Panc1 (cell line): ENCODE measurements at regions not wholly inside any gene's neighbourhood (a gene's known extent, or its start where the extent isn't known, plus 50 kb on each side); places are given as distances from the start of the nearest gene placed in this dataset.

ENCODE experiments used
- ATAC-seq: fragments of 200-7000 bp; cut with Tn5 transposase; 2 replicates; pipeline ENCODE4 v1.9.1; 2020; ENCODE audit warnings: mild to moderate bottlenecking, moderate library complexity
- BruUV-seq: library from RNA; stranded (reverse); fragments of 400-500 nt; replicated peaks from 2 replicates; lab custom pipeline; 2021; lab: Mats Ljungman, UMichigan
- CTCF ChIA-PET: fragments of 300-600 bp; sonication (Branson Sonifier 250); formaldehyde crosslinking; loops from one replicate; lab custom pipeline; 2022; ENCODE audit warnings: antibody characterized with exemption; lab: Charles Lee
- POLR2A ChIA-PET: fragments of 300-600 bp; sonication (Branson Sonifier 250); formaldehyde crosslinking; loops from one replicate; lab custom pipeline; 2022; ENCODE audit warnings: antibody characterized with exemption; lab: Charles Lee
- DNase-seq: peaks from one replicate; pipeline ENCODE4 v3.0.0-alpha.2; 2010; ENCODE audit warnings: low read depth, low spot score
- H3K27ac ChIP-seq: 2 replicates; pipeline ENCODE4 v1.5.1; 2011; ENCODE audit warnings: mild to moderate bottlenecking, low read length, inconsistent platforms
- H3K27me3 ChIP-seq: fragments of 200-500 bp; sonication (Bioruptor generic); 2 replicates; pipeline ENCODE4 v1.6.0; 2014; ENCODE audit warnings: low read length, inconsistent platforms; ENCODE audit not compliant: control insufficient read depth, insufficient read depth
- H3K36me3 ChIP-seq: fragments of 200-500 bp; sonication (Bioruptor generic); 2 replicates; pipeline ENCODE4 v1.5.1; 2014; ENCODE audit warnings: inconsistent platforms, mild to moderate bottlenecking, low read length, moderate library complexity; ENCODE audit not compliant: control insufficient read depth, insufficient read depth
- H3K4me1 ChIP-seq: 2 replicates; pipeline ENCODE4 v1.5.1; 2011; ENCODE audit warnings: inconsistent platforms, mild to moderate bottlenecking, low read length, moderate library complexity; ENCODE audit not compliant: control insufficient read depth, insufficient read depth
- H3K4me3 ChIP-seq, 2 experiments: 2 replicates each; pipeline ENCODE4 v1.5.1; 2011 to 2012; ENCODE audit warnings: low read depth in 2 of 2, low read length in 2 of 2, mild to moderate bottlenecking in 2 of 2, inconsistent platforms in 1 of 2, moderate library complexity in 1 of 2
- H3K9me3 ChIP-seq: fragments of 200-500 bp; sonication (Bioruptor generic); 2 replicates; pipeline ENCODE4 v1.5.1; 2014; ENCODE audit warnings: low read depth, mild to moderate bottlenecking, inconsistent platforms, low read length, moderate library complexity; ENCODE audit not compliant: control insufficient read depth, insufficient read depth
- POLR2AphosphoS5 ChIP-seq: IDR thresholded peaks from 2 replicates; pipeline ENCODE4 v1.6.1; 2012; ENCODE audit warnings: mild to moderate bottlenecking, low read depth, low read length, moderate library complexity
- REST ChIP-seq, 2 experiments: IDR thresholded peaks; 2 replicates each; pipeline ENCODE4 v1.6.1; 2011 to 2012; ENCODE audit warnings: low read depth in 2 of 2, control low read depth in 1 of 2, low read length in 1 of 2, mild to moderate bottlenecking in 1 of 2, moderate library complexity in 1 of 2; ENCODE audit not compliant: insufficient read depth in 1 of 2
- SIN3A ChIP-seq: IDR thresholded peaks from 2 replicates; pipeline ENCODE4 v1.6.1; 2012; ENCODE audit warnings: low read depth, mild to moderate bottlenecking, low read length, moderate library complexity, borderline replicate concordance; ENCODE audit not compliant: insufficient read depth
- TCF7L2 ChIP-seq: IDR thresholded peaks from 2 replicates; pipeline ENCODE4 v1.6.1; 2011; ENCODE audit warnings: mild to moderate bottlenecking, low read depth, low read length, inconsistent platforms
- in situ Hi-C: cut with HindIII; loops from 2 replicates; pipeline ENCODE4 v1.10.0; 2016; ENCODE audit warnings: low sequenced_read_pairs, low pct_unique_long_range_greater_than_20kb
- intact Hi-C: fragments of 100-400 bp; cut with micrococcal nuclease; formaldehyde crosslinking; loops from one replicate; pipeline ENCODE4 v1.10.0; 2022; ENCODE audit not compliant: unreplicated experiment
- TF ChIP-seq, protein P1 (sequence below): fragments of 450-650 bp; IDR thresholded peaks from 2 replicates; pipeline ENCODE4 v1.5.1; 2017; ENCODE audit warnings: mild to moderate bottlenecking

DNA sequence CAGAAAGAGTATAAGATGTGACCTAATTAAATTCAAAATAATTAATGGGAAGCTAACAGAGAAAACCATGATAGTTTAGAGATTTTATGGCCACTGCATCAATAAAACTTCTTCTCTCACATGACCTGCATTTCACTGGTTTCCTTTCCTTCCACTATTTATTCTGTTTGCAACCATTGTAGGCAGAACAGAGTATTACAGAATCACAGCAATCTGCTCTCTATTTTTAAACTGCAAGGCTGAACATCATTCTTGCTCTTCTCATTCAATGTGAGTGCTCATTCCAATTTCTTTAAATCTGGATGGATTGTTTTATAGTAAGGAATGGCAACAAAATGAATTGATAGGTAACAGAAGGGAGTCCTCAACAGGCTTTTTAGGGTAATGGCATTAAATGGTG is 715.5 kb upstream of the RAB6C start:
- CTCF ChIA-PET = no interaction called here
- H3K27me3 ChIP-seq = no peaks in the 10 kb centered on the region
- H3K36me3 ChIP-seq = no peaks in the 10 kb centered on the region
- POLR2A ChIA-PET = no interaction called here
- no peak overlapping the region for H3K4me3 ChIP-seq
- in situ Hi-C loops = no loop called here
- no peak for ATAC-seq
- BruUV-seq = no TSS peak
- peaks cover under 1% of the 10 kb centered on the region for H3K9me3 ChIP-seq
- DNase-seq = no peak
- intact Hi-C loops = no loop called here
- H3K27ac ChIP-seq = no peak overlapping the region
- H3K4me1 ChIP-seq = no peaks in the 10 kb centered on the region
- TF ChIP-seq, protein P1, sequence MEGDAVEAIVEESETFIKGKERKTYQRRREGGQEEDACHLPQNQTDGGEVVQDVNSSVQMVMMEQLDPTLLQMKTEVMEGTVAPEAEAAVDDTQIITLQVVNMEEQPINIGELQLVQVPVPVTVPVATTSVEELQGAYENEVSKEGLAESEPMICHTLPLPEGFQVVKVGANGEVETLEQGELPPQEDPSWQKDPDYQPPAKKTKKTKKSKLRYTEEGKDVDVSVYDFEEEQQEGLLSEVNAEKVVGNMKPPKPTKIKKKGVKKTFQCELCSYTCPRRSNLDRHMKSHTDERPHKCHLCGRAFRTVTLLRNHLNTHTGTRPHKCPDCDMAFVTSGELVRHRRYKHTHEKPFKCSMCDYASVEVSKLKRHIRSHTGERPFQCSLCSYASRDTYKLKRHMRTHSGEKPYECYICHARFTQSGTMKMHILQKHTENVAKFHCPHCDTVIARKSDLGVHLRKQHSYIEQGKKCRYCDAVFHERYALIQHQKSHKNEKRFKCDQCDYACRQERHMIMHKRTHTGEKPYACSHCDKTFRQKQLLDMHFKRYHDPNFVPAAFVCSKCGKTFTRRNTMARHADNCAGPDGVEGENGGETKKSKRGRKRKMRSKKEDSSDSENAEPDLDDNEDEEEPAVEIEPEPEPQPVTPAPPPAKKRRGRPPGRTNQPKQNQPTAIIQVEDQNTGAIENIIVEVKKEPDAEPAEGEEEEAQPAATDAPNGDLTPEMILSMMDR = no peak
- TF ChIP-seq POLR2AphosphoS5 = no peak
- no peak for TF ChIP-seq TCF7L2
- no peak for TF ChIP-seq REST (IDR thresholded peaks at IDR 0.05; ENCODE audit: insufficient read depth in 1 of 2, low read depth in 2 of 2, low read length in 1 of 2)

DNA sequence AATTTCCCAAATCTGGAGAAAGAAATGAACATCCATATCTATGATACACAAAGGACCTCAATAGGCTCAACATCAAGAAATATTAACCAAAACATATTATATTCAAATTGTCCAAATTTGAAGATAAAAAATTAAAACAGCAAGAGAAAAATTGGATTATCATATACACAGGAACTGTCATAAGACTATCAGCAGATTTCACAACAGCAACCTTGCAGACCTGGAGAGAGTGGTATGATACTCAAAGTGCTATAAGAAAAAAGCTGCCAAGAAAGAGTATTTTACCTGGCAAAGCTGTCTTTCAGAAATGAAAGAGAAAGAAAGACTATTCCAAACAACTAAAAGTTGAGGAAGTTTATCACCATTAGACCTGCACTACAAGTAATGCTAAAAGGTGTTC is 711.9 kb upstream of the RAB6C start:
- BruUV-seq = no TSS peak
- in situ Hi-C loops (no loop called here), intact Hi-C loops (no loop called here)
- no peak overlapping the region for H3K27ac ChIP-seq
- TF ChIP-seq SIN3A = no peak
- DNase-seq (no peak), ATAC-seq (no peak)
- H3K36me3 ChIP-seq = no peaks in the 10 kb centered on the region
- CTCF ChIA-PET = no interaction called here
- no peak overlapping the region for H3K4me3 ChIP-seq
- H3K4me1 ChIP-seq = no peaks in the 10 kb centered on the region
- POLR2A ChIA-PET = no interaction called here
- H3K9me3 ChIP-seq = no peaks in the 10 kb centered on the region; the same call in 1 of the 2 replicates
- H3K27me3 ChIP-seq = no peaks in the 10 kb centered on the region

DNA sequence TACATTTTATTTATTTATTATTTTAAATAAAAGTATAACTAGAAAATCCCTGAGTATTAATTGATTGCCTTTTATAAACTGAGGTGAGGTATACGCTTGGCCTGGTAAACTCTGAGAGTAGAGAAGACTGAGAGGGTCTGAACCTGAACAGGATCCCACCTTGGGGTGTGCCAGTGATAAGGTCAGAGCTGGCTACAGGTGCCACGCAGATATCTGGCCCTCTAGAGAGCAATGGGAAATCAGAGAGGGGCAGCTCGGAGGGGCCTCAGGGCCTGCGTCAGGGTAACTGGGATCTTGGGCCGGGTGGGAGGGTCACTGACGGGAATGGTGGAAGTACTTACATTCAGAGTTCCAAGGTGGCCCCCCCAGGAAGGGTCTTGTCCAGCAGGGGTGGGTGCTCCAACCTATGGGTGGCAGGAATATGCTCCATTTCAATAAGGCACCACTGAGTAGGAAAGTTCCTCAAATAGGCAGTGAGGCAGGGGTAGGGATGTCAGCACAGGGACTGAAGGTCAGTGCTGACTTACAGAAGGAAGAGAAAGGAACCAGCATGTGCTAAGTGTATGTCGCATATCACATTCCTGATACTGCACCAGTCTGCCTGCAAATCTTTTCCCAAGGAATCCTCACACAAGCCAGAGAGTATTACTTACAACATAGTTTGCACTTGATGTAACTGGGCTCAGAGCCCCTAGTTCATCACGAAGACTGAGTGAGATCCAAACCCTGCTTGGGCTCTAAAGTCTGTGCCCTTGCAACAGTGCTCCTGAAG is 706.0 kb upstream of the RAB6C start:
- POLR2A ChIA-PET = no interaction called here
- no peak for TF ChIP-seq POLR2AphosphoS5
- TF ChIP-seq SIN3A = no peak
- TF ChIP-seq, protein P1 = no peak
- TF ChIP-seq REST (IDR thresholded peaks at IDR 0.05; ENCODE audit: insufficient read depth in 1 of 2, low read depth in 2 of 2, low read length in 1 of 2) = no peak
- no peak for TF ChIP-seq TCF7L2
- in situ Hi-C loops = no loop called here
- DNase-seq (no peak), ATAC-seq (no peak)
- Histone ChIP-seq H3K4me1 (no peaks in the 10 kb centered on the region), H3K36me3 (no peaks in the 10 kb centered on the region), H3K27ac (no peak overlapping the region), H3K27me3 (no peaks in the 10 kb centered on the region), H3K9me3 (no peaks in the 10 kb centered on the region), H3K4me3 (no peak overlapping the region)
- CTCF ChIA-PET = no interaction called here
- no TSS peak for BruUV-seq
- intact Hi-C loops = no loop called here
